Stimulated activated memory B cell treated with anti-CD40 and anti-IgM and Interleukin-4, amounts not matched to agents 10 μg/mL and 1 μg/mL and 100 μg/mL, for 72 hours (primary cell): ENCODE measurements at regions not wholly inside any gene's neighbourhood (a gene's known extent, or its start where the extent isn't known, plus 50 kb on each side); places are given as distances from the start of the nearest gene placed in this dataset.

Experiments
- ATAC-seq: fragments of 150-1000 bp; cut with Tn5 transposase; 2 replicates; pipeline ENCODE4 v1.10.0; 2021
- H3K27ac Mint-ChIP-seq: one replicate; pipeline ENCODE4 v1.8.0; 2022; ENCODE audit warnings: mild to moderate bottlenecking, mixed read lengths
- H3K27me3 Mint-ChIP-seq: one replicate; pipeline ENCODE4 v1.8.0; 2022; ENCODE audit warnings: mixed read lengths
- H3K36me3 Mint-ChIP-seq: one replicate; pipeline ENCODE4 v1.8.0; 2022; ENCODE audit warnings: mixed read lengths
- H3K4me1 Mint-ChIP-seq: one replicate; pipeline ENCODE4 v1.8.0; 2022; ENCODE audit warnings: mixed read lengths
- H3K4me3 Mint-ChIP-seq: one replicate; pipeline ENCODE4 v1.8.0; 2022; ENCODE audit warnings: mild to moderate bottlenecking, moderate library complexity, mixed read lengths
- H3K9me3 Mint-ChIP-seq: one replicate; pipeline ENCODE4 v1.8.0; 2022; ENCODE audit warnings: mixed read lengths

- H3K4me1 Mint-ChIP-seq, result no peaks in the 10 kb centered on the region
- no peak overlapping the region for H3K4me3 Mint-ChIP-seq
- no peak for ATAC-seq
- H3K27me3 Mint-ChIP-seq, result peaks cover 2% of the 10 kb centered on the region
- H3K9me3 Mint-ChIP-seq, result no peaks in the 10 kb centered on the region
- no peaks in the 10 kb centered on the region for H3K36me3 Mint-ChIP-seq
- H3K27ac Mint-ChIP-seq, result no peak overlapping the region
Measured at GRCh38 chr3:41092844-41093243, 106.5 kb upstream of the CTNNB1 start.

GRCh38 chr3:41093476-41093875 is 105.8 kb upstream of the CTNNB1 start:
- Mint-ChIP-seq H3K4me1 (no peaks in the 10 kb centered on the region), H3K9me3 (no peaks in the 10 kb centered on the region), H3K27me3 (peaks cover 8% of the 10 kb centered on the region), H3K36me3 (no peaks in the 10 kb centered on the region), H3K4me3 (no peak overlapping the region), H3K27ac (no peak overlapping the region)
- no peak for ATAC-seq

GRCh38 chr3:41094351-41094750 is 105.0 kb upstream of the CTNNB1 start:
- H3K27me3 Mint-ChIP-seq, result peaks cover 10% of the 10 kb centered on the region
- H3K36me3 Mint-ChIP-seq, result no peaks in the 10 kb centered on the region
- no peaks in the 10 kb centered on the region for H3K4me1 Mint-ChIP-seq
- no peak overlapping the region for H3K4me3 Mint-ChIP-seq
- H3K27ac Mint-ChIP-seq, result no peak overlapping the region
- no peak for ATAC-seq
- no peaks in the 10 kb centered on the region for H3K9me3 Mint-ChIP-seq

- peaks cover 10% of the 10 kb centered on the region for H3K27me3 Mint-ChIP-seq
- no peak overlapping the region for H3K4me3 Mint-ChIP-seq
- no peaks in the 10 kb centered on the region for H3K4me1 Mint-ChIP-seq
- no peak for ATAC-seq
- H3K27ac Mint-ChIP-seq, result no peak overlapping the region
- H3K9me3 Mint-ChIP-seq, result no peaks in the 10 kb centered on the region
- H3K36me3 Mint-ChIP-seq, result no peaks in the 10 kb centered on the region
Measured at GRCh38 chr3:41095702-41096101, 103.6 kb upstream of the CTNNB1 start.

GRCh38 chr3:41097896-41098496 is 101.3 kb upstream of the CTNNB1 start:
- ATAC-seq, result no peak
- peaks cover 10% of the 10 kb centered on the region for H3K27me3 Mint-ChIP-seq
- no peaks in the 10 kb centered on the region for H3K36me3 Mint-ChIP-seq
- H3K4me1 Mint-ChIP-seq, result no peaks in the 10 kb centered on the region
- H3K27ac Mint-ChIP-seq, result no peak overlapping the region
- no peaks in the 10 kb centered on the region for H3K9me3 Mint-ChIP-seq
- H3K4me3 Mint-ChIP-seq, result no peak overlapping the region

- peaks cover 10% of the 10 kb centered on the region for H3K27me3 Mint-ChIP-seq
- no peak overlapping the region for H3K4me3 Mint-ChIP-seq
- no peaks in the 10 kb centered on the region for H3K9me3 Mint-ChIP-seq
- no peak overlapping the region for H3K27ac Mint-ChIP-seq
- ATAC-seq, result no peak
- H3K36me3 Mint-ChIP-seq, result no peaks in the 10 kb centered on the region
- no peaks in the 10 kb centered on the region for H3K4me1 Mint-ChIP-seq
Measured at GRCh38 chr3:41101231-41101630, 98.1 kb upstream of the CTNNB1 start.

GRCh38 chr3:41102053-41102556 is 97.2 kb upstream of the CTNNB1 start:
- no peaks in the 10 kb centered on the region for H3K9me3 Mint-ChIP-seq
- no peak for ATAC-seq

GRCh38 chr3:41102750-41103149 is 96.6 kb upstream of the CTNNB1 start:
- H3K9me3 Mint-ChIP-seq, result no peaks in the 10 kb centered on the region
- H3K4me1 Mint-ChIP-seq, result peaks cover 6% of the 10 kb centered on the region
- peaks cover 14% of the 10 kb centered on the region for H3K27me3 Mint-ChIP-seq
- ATAC-seq, result no peak
- no peaks in the 10 kb centered on the region for H3K36me3 Mint-ChIP-seq
- H3K27ac Mint-ChIP-seq, result no peak overlapping the region
- no peak overlapping the region for H3K4me3 Mint-ChIP-seq

More at GRCh38 chr3:41102053-41102556, 97.2 kb upstream of the CTNNB1 start:
- H3K4me3 Mint-ChIP-seq, result no peak overlapping the region
- H3K4me1 Mint-ChIP-seq, result peaks cover 4% of the 10 kb centered on the region
- no peaks in the 10 kb centered on the region for H3K36me3 Mint-ChIP-seq
- H3K27me3 Mint-ChIP-seq, result peaks cover 10% of the 10 kb centered on the region
- H3K27ac Mint-ChIP-seq, result no peak overlapping the region

- Mint-ChIP-seq H3K4me3 (no peak overlapping the region), H3K36me3 (no peaks in the 10 kb centered on the region), H3K9me3 (no peaks in the 10 kb centered on the region), H3K27ac (no peak overlapping the region), H3K27me3 (peaks cover 14% of the 10 kb centered on the region), H3K4me1 (peaks cover 6% of the 10 kb centered on the region)
- ATAC-seq, result no peak
Measured at GRCh38 chr3:41103200-41103599, 96.1 kb upstream of the CTNNB1 start.

- H3K27me3 Mint-ChIP-seq, result peaks cover 11% of the 10 kb centered on the region
- no peaks in the 10 kb centered on the region for H3K36me3 Mint-ChIP-seq
- H3K9me3 Mint-ChIP-seq, result no peaks in the 10 kb centered on the region
- peaks cover 6% of the 10 kb centered on the region for H3K4me1 Mint-ChIP-seq
- peak; percentile 17 for ATAC-seq
- H3K27ac Mint-ChIP-seq, result no peak overlapping the region
- H3K4me3 Mint-ChIP-seq, result no peak overlapping the region
Measured at GRCh38 chr3:41104147-41104546, 95.2 kb upstream of the CTNNB1 start.

- Mint-ChIP-seq H3K4me3 (no peak overlapping the region), H3K4me1 (peaks cover 6% of the 10 kb centered on the region), H3K9me3 (no peaks in the 10 kb centered on the region), H3K27ac (no peak overlapping the region), H3K27me3 (peaks cover 24% of the 10 kb centered on the region), H3K36me3 (no peaks in the 10 kb centered on the region)
- ATAC-seq, result no peak
Measured at GRCh38 chr3:41106691-41107090, 92.6 kb upstream of the CTNNB1 start.

GRCh38 chr3:41111011-41111410 is 88.3 kb upstream of the CTNNB1 start:
- Mint-ChIP-seq H3K27ac (no peak overlapping the region), H3K27me3 (peaks cover 39% of the 10 kb centered on the region), H3K36me3 (no peaks in the 10 kb centered on the region), H3K4me3 (no peak overlapping the region), H3K9me3 (no peaks in the 10 kb centered on the region), H3K4me1 (peaks cover 6% of the 10 kb centered on the region)
- peak; percentile 36 for ATAC-seq

- Mint-ChIP-seq H3K9me3 (no peaks in the 10 kb centered on the region), H3K36me3 (no peaks in the 10 kb centered on the region), H3K27me3 (peaks cover 36% of the 10 kb centered on the region), H3K27ac (no peak overlapping the region), H3K4me1 (peaks cover 7% of the 10 kb centered on the region), H3K4me3 (no peak overlapping the region)
- no peak for ATAC-seq
Measured at GRCh38 chr3:41112466-41112865, 86.8 kb upstream of the CTNNB1 start.

GRCh38 chr3:41115069-41115468 is 84.2 kb upstream of the CTNNB1 start:
- ATAC-seq, result no peak
- H3K27ac Mint-ChIP-seq, result no peak overlapping the region
- H3K4me3 Mint-ChIP-seq, result no peak overlapping the region
- H3K27me3 Mint-ChIP-seq, result peaks cover 34% of the 10 kb centered on the region
- no peaks in the 10 kb centered on the region for H3K36me3 Mint-ChIP-seq
- H3K9me3 Mint-ChIP-seq, result no peaks in the 10 kb centered on the region
- peaks cover 14% of the 10 kb centered on the region for H3K4me1 Mint-ChIP-seq

GRCh38 chr3:41116851-41117250 is 82.5 kb upstream of the CTNNB1 start:
- H3K4me1 Mint-ChIP-seq, result peaks cover 14% of the 10 kb centered on the region
- H3K4me3 Mint-ChIP-seq, result peak overlapping the region; percentile 56
- no peaks in the 10 kb centered on the region for H3K36me3 Mint-ChIP-seq
- peak overlapping the region; percentile 75 for H3K27ac Mint-ChIP-seq
- no peak for ATAC-seq
- H3K9me3 Mint-ChIP-seq, result no peaks in the 10 kb centered on the region
- peaks cover 43% of the 10 kb centered on the region for H3K27me3 Mint-ChIP-seq

GRCh38 chr3:41117398-41117870 is 81.9 kb upstream of the CTNNB1 start:
- peak; percentile 90 for ATAC-seq
- Mint-ChIP-seq H3K9me3 (no peaks in the 10 kb centered on the region), H3K4me3 (peak overlapping the region; percentile 56)

More at GRCh38 chr3:41117398-41117870, 81.9 kb upstream of the CTNNB1 start:
- Mint-ChIP-seq H3K4me1 (peaks cover 14% of the 10 kb centered on the region), H3K27ac (peak overlapping the region; percentile 75), H3K36me3 (no peaks in the 10 kb centered on the region), H3K27me3 (peaks cover 37% of the 10 kb centered on the region)
